ENCODE measurements at regions not wholly inside any gene's neighbourhood (a gene's known extent, or its start where the extent isn't known, plus 50 kb on each side); places are given as distances from the start of the nearest gene placed in this dataset.

DNA sequence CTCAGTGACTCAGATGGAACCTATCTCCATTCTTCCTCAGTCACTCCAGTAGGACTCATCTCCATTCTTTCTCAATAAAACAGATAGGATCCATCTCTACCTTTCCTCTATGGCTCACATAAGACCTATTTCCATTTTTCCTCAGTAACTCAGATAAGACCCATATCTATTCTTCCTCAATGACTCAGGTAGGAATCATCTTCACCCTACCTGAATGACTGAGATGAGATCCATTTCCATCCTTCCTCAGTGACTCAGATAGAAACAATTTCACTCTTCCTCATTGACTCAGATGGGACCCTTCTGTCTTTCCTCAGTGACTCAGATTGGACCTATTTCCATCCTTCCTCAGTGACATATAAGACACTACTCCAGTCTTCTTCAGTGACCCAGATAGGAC, 165.1 kb downstream of the FBXO4 start:
- TF ChIP-seq, protein P1, sequence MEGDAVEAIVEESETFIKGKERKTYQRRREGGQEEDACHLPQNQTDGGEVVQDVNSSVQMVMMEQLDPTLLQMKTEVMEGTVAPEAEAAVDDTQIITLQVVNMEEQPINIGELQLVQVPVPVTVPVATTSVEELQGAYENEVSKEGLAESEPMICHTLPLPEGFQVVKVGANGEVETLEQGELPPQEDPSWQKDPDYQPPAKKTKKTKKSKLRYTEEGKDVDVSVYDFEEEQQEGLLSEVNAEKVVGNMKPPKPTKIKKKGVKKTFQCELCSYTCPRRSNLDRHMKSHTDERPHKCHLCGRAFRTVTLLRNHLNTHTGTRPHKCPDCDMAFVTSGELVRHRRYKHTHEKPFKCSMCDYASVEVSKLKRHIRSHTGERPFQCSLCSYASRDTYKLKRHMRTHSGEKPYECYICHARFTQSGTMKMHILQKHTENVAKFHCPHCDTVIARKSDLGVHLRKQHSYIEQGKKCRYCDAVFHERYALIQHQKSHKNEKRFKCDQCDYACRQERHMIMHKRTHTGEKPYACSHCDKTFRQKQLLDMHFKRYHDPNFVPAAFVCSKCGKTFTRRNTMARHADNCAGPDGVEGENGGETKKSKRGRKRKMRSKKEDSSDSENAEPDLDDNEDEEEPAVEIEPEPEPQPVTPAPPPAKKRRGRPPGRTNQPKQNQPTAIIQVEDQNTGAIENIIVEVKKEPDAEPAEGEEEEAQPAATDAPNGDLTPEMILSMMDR (conservative IDR thresholded peaks at IDR 0.05 in 1 of 2, IDR thresholded peaks at IDR 0.05 in 1 of 2; ENCODE audit: low read depth in 1 of 2, low read length in 2 of 2) = no peak
- TF ChIP-seq EZH2 (IDR thresholded peaks at IDR 0.05; ENCODE audit: low read length, missing control alignments) = no peak

Measured in fibroblast of lung (primary cell).